Fibroblast of lung (primary cell): ENCODE measurements at regions not wholly inside any gene's neighbourhood (a gene's known extent, or its start where the extent isn't known, plus 50 kb on each side); places are given as distances from the start of the nearest gene placed in this dataset.

Source experiments
- CTCF ChIP-seq, 2 donors: IDR thresholded peaks in 1 of 2; conservative IDR thresholded peaks in 1 of 2; 1 replicate in 1 of 2; 2 replicates in 1 of 2; pipeline ENCODE4 v1.5.1; 2011 to 2012; ENCODE audit warnings: low read length in 2 of 2, control low read depth in 1 of 2, inconsistent platforms in 1 of 2, low read depth in 1 of 2, mild to moderate bottlenecking in 1 of 2
- EZH2 ChIP-seq: IDR thresholded peaks from 2 replicates; pipeline ENCODE4 v1.5.1; 2012; ENCODE audit warnings: low read length, control low read depth, mild to moderate bottlenecking; ENCODE audit errors: missing control alignments

GRCh38 chr15:39331584-39331983, 249.3 kb upstream of the THBS1 start:
- TF ChIP-seq CTCF (conservative IDR thresholded peaks at IDR 0.05 in 1 of 2, IDR thresholded peaks at IDR 0.05 in 1 of 2; ENCODE audit: low read depth in 1 of 2, low read length in 2 of 2): no peak
- no peak for TF ChIP-seq EZH2
